ENCODE measurements at regions not wholly inside any gene's neighbourhood (a gene's known extent, or its start where the extent isn't known, plus 50 kb on each side); places are given as distances from the start of the nearest gene placed in this dataset.

DNA sequence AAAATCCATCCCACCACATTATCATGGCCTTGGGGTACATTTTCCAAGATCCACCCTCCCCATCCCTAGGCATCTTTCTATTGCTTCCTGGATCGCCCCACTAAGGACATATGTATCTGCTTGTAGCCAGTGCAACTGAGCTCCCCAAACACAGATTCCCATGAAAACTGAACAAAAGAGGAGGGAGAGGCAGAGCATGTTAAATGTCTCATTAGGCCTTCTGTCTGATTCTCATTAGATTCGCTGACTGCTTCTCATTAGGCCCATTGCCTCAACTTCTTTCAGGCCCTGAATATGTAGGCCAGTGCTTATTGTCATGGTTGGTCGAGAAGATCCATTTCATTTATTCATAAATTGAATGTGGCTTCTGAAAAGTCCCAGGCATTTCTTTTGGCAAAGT is 698.9 kb downstream of the INHBA start:
- H3K4me2 ChIP-seq (replicated peaks; ENCODE audit: extremely low read depth, low read length, poor library complexity, severe bottlenecking) = no peak overlapping the region
- Mint-ChIP-seq H3K36me3 (no peaks in the 10 kb centered on the region), H3K27ac (no peak overlapping the region), H3K9me3 (no peaks in the 10 kb centered on the region), H3K27me3 (ENCODE audit: low read depth in 3 of 3) (peaks cover 0 to 2% (median 2%) of the 10 kb centered on the region in 3 donors), H3K4me1 (peaks cover 15% of the 10 kb centered on the region), H3K4me3 (no peak overlapping the region)
- TF ChIP-seq CTCF (IDR thresholded peaks at IDR 0.05) = no peak
- H3K79me2 ChIP-seq (ENCODE audit: insufficient read depth, low read length) = no peaks in the 10 kb centered on the region
- peaks cover 6 to 11% of the 10 kb centered on the region in 2 donors for H3K4me1 ChIP-seq (ENCODE audit: control insufficient read depth in 1 of 2, insufficient read depth in 2 of 2, low read length in 2 of 2)
- H3K9me3 ChIP-seq (replicated peaks in 1 of 2; ENCODE audit: control insufficient read depth in 1 of 2, insufficient read depth in 1 of 2, low read length in 2 of 2) = no peaks in the 10 kb centered on the region
- WGBS (ENCODE audit: insufficient coverage) = 83% methylated on average over 1 of the region's 3 CpGs
- H3K4me3 ChIP-seq (replicated peaks in 1 of 3; ENCODE audit: low read depth in 2 of 3, low read length in 3 of 3) = no peak overlapping the region
- no peak overlapping the region for H3K27ac ChIP-seq (ENCODE audit: low read depth in 1 of 2, low read length in 2 of 2)
- H3K9ac ChIP-seq (ENCODE audit: insufficient read depth, low read length, poor library complexity, severe bottlenecking) = no peak overlapping the region
- H4K20me1 ChIP-seq (ENCODE audit: insufficient read depth, low read length) = no peaks in the 10 kb centered on the region
- H2AFZ ChIP-seq (ENCODE audit: insufficient read depth, low read depth, low read length, poor library complexity, severe bottlenecking) = no peak overlapping the region
- H3K27me3 ChIP-seq (ENCODE audit: control insufficient read depth in 2 of 2, insufficient read depth in 2 of 2, low read length in 2 of 2) = no peaks in the 10 kb centered on the region
- intact Hi-C loops (cut with micrococcal nuclease) = loop anchor here in 1 of 2 donors (10.0 kb wide), 1 partner anchor 701 kb away; the partner anchor contains the start of gene INHBA
- H3K36me3 ChIP-seq (replicated peaks in 1 of 2; ENCODE audit: control insufficient read depth in 1 of 2, insufficient read depth in 2 of 2, low read length in 2 of 2) = no peaks in the 10 kb centered on the region
- DNase-seq = no peak

GRCh38 chr7:41003611-41003940 is 699.3 kb downstream of the INHBA start:
- Histone ChIP-seq H3K79me2 (ENCODE audit: insufficient read depth, low read length) (no peaks in the 10 kb centered on the region), H3K4me2 (replicated peaks; ENCODE audit: extremely low read depth, low read length, poor library complexity, severe bottlenecking) (no peak overlapping the region), H3K27me3 (ENCODE audit: control insufficient read depth in 2 of 2, insufficient read depth in 2 of 2, low read length in 2 of 2) (no peaks in the 10 kb centered on the region), H3K4me3 (replicated peaks in 1 of 3; ENCODE audit: low read depth in 2 of 3, low read length in 3 of 3) (no peak overlapping the region), H3K4me1 (ENCODE audit: control insufficient read depth in 1 of 2, insufficient read depth in 2 of 2, low read length in 2 of 2) (peaks cover 6 to 11% of the 10 kb centered on the region in 2 donors), H3K9me3 (replicated peaks in 1 of 2; ENCODE audit: control insufficient read depth in 1 of 2, insufficient read depth in 1 of 2, low read length in 2 of 2) (no peaks in the 10 kb centered on the region), H4K20me1 (ENCODE audit: insufficient read depth, low read length) (no peaks in the 10 kb centered on the region), H2AFZ (ENCODE audit: insufficient read depth, low read depth, low read length, poor library complexity, severe bottlenecking) (no peak overlapping the region), H3K27ac (ENCODE audit: low read depth in 1 of 2, low read length in 2 of 2) (no peak overlapping the region), H3K36me3 (replicated peaks in 1 of 2; ENCODE audit: control insufficient read depth in 1 of 2, insufficient read depth in 2 of 2, low read length in 2 of 2) (no peaks in the 10 kb centered on the region), H3K9ac (ENCODE audit: insufficient read depth, low read length, poor library complexity, severe bottlenecking) (no peak overlapping the region)
- Mint-ChIP-seq H3K9me3 (no peaks in the 10 kb centered on the region), H3K27me3 (ENCODE audit: low read depth in 3 of 3) (peaks cover 0 to 2% (median 2%) of the 10 kb centered on the region in 3 donors), H3K4me1 (peaks cover 15% of the 10 kb centered on the region), H3K36me3 (no peaks in the 10 kb centered on the region), H3K4me3 (no peak overlapping the region), H3K27ac (no peak overlapping the region)
- TF ChIP-seq CTCF (IDR thresholded peaks at IDR 0.05) = no peak
- no peak for DNase-seq
- intact Hi-C loops (cut with micrococcal nuclease) = loop anchor here in 1 of 2 donors (10.0 kb wide), 1 partner anchor 701 kb away; the partner anchor contains the start of gene INHBA
- 100% methylated on average over 1 of the region's 2 CpGs for WGBS (ENCODE audit: insufficient coverage)

Data from CD14-positive monocyte (primary cell).